Omental fat pad (tissue), 3 donors: ENCODE measurements at regions not wholly inside any gene's neighbourhood (a gene's known extent, or its start where the extent isn't known, plus 50 kb on each side); places are given as distances from the start of the nearest gene placed in this dataset.
"Not testable (repeated sequence)": the region's sequence is repeated elsewhere in the genome, so short reads cannot be mapped to it uniquely, and the experiment has no call there.

ENCODE experiments used
- ATAC-seq: fragments of 150-250 bp; one replicate; pipeline ENCODE4 v1.9.1; 2016; ENCODE audit warnings: mild to moderate bottlenecking, moderate library complexity; ENCODE audit not compliant: low FRiP score
- DNase-seq: peaks from one replicate; pipeline ENCODE4 v3.0.0-alpha.2; 2019; ENCODE audit warnings: low spot score
- TF ChIP-seq, protein P1 (sequence below), 3 donors: fragments of 450-650 bp; IDR thresholded peaks; one replicate each; pipeline ENCODE4 v1.5.1; 2016 to 2017; ENCODE audit warnings: antibody characterized with exemption in 3 of 3, mild to moderate bottlenecking in 3 of 3, moderate library complexity in 2 of 3

DNA sequence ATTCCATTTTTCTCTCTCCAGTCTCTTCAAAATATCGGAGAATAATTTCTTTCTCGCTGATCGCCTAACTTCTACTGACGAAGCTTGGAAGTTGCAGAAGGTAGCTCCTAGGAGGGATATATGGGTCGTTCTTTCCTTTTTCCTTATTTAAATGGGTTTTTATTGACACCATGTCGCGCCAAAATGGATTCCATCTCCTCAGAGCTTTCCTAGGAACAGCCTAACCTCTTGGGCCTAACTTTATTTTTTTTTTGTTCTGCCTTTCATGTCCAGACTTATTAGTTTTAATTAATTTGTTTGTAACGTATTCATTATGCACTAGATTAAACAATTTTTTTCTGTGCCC, 92.0 kb upstream of the XIST start:
- no peak for DNase-seq
- TF ChIP-seq, protein P1, sequence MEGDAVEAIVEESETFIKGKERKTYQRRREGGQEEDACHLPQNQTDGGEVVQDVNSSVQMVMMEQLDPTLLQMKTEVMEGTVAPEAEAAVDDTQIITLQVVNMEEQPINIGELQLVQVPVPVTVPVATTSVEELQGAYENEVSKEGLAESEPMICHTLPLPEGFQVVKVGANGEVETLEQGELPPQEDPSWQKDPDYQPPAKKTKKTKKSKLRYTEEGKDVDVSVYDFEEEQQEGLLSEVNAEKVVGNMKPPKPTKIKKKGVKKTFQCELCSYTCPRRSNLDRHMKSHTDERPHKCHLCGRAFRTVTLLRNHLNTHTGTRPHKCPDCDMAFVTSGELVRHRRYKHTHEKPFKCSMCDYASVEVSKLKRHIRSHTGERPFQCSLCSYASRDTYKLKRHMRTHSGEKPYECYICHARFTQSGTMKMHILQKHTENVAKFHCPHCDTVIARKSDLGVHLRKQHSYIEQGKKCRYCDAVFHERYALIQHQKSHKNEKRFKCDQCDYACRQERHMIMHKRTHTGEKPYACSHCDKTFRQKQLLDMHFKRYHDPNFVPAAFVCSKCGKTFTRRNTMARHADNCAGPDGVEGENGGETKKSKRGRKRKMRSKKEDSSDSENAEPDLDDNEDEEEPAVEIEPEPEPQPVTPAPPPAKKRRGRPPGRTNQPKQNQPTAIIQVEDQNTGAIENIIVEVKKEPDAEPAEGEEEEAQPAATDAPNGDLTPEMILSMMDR (IDR thresholded peaks at IDR 0.05): no peak
- no peak for ATAC-seq

DNA sequence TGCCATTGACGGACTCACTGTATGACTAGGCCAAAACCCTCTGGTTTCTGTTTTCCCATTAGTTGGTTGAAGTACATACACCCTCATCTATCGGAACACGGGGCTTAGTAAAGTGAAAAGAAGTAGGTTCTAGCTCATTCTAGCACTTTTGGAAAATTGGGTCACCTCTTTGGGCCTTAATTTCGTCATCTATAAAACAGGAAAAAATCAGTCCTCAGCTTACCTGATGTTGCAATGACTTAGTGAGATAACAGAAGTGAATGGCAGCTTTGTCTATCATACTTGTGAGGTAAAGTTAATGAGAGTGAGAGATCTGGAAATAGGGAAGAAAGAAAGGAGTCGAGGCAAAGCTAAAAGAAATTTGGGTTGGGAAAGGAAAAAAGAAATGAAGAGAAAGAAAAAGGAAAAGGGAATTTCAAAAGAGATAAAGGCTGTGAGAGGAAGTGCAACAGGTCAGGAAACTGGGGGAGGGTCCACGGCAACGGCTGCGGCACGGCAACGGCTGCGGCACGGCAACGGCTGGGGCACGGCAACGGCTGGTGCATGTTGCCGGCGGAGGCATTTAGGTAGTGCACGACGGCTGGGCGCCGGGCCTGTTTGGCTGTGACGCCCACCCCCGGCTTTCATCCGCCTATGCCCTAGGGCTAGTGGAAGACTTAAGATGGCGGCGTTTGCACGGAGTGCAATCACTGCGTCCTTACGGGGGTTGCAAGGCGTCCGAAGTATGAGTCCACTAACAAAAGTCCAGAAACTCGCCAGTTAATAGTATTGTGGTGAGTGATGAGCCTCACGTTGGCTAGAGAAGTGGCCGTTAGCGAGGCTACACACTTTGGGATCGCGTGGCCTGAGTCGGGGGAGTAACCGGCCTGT, 91.4 kb upstream of the XIST start:
- peak; percentile 99 for ATAC-seq
- TF ChIP-seq, protein P1 (IDR thresholded peaks at IDR 0.05): no peak

DNA sequence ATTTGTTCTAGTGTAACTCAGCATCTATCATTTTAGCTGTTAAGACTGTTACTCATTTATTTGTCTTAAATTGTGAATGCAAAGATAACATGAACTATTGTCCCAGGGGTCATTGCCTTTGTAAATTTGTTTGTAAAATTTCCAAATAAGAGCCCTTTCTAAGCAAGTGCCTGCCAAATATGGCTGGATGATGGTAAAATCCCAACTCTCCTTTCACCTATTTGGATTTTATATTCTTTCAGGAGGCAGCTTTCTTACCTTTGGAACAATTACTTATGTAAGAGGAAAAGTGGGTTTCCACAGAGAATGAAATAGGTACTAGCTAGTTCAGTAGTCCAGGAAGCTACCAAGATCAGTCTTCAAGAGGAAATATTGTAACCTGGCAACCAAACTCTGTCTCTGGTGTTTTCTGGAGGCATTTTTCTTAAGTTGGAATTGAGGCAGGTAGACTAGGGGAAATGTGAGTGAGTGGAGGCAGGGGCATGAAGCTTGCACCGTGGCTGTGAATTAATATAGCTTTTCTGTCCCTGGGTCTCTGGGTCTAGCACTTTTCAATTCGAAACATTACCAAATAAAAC, 88.5 kb upstream of the XIST start:
- ATAC-seq (no peak), DNase-seq (no peak)
- TF ChIP-seq, protein P1 (IDR thresholded peaks at IDR 0.05): no peak

More for the DNA sequence above, 91.4 kb upstream of the XIST start:
- peak; percentile 62 for DNase-seq

DNA sequence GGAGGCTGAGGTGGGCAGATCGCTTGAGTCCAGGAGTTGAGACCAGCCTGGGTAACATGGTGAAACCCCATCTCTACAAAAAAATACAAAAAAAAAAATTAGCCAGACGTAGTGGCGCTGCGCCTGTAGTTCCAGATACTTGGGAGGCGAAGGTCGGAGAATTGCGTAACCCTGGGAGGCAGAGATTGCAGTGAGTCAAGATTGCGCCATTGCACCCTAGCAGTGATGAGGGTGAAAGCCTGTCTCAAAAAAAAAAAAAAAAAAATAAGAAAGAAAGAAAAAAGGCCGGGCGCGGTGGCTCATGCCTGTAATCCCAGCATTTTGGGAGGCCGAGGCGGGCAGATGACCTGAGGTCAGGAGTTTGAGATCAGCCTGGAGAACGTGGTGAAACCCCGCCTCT, 85.3 kb upstream of the XIST start:
- DNase-seq, ATAC-seq: not testable (repeated sequence)

DNA sequence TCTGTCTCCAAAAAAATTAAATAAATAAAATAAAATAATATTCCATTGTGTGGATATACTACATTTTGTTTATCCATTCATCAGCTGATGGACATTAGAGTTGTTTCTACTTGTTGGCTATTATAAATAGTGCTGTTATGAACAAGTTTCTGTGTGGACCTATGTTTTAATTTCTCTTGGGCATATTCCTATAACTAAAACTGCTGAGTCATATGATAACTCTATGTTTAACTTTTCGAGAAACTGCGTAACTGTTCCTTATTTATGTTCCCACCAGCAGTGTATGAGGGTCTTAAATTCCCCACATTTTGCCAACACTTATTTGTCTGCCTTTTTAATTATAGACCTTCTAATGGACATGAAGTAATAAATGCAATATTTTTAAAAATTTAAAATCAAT, 80.0 kb upstream of the XIST start:
- no peak for ATAC-seq
- no peak for DNase-seq
- TF ChIP-seq, protein P1 (IDR thresholded peaks at IDR 0.05): no peak

DNA sequence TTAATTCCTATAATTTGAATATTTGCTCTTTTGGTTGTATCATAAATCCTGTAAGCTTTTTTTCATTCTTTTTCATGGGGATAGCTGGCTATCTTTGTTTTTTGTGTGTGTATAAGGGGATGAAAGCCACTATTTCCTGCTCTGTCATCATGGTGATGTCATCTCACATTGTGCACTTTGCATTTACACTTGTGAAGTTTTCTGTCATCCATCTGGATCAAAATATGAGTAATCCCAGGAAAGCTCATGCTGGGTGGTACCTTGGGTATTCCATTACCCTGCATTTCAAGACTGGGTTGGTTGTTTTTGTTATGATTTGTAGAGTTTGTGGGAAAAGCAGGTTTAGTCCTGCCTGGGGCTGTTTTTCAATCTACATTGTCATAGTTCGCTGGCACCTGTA, 77.8 kb upstream of the XIST start:
- TF ChIP-seq, protein P1 (IDR thresholded peaks at IDR 0.05): no peak
- DNase-seq (no peak), ATAC-seq (no peak)

DNA sequence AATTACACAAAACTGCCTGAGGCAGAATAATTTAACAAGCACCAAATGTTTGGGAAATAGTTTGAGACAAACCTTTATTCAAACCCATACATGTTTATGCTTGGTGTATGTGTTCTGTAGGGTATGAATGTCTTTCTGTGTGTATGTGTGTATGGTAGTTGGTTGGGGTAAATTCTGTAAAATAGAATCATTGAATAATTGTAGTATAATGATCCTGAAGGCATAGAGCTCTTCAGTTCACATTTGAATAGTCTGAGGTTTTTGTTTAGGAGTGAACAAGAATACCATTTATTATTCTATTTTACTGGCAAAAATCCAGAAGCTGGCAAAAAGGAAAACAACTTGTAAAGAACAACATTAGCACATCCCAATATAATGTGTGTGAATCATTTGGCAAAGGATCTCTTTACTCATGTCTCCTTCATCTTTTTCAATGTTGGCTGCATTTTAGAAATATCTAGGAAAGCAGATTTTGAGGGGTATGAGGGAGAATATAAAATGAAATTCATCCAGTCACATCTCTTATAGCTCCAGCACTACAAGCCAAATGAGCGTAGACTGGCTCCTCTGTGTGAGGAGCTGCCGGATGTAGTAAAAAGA, 70.4 kb upstream of the XIST start:
- ATAC-seq (no peak), DNase-seq (no peak)
- TF ChIP-seq, protein P1 (IDR thresholded peaks at IDR 0.05): no peak
